ENCODE measurements at regions not wholly inside any gene's neighbourhood (a gene's known extent, or its start where the extent isn't known, plus 50 kb on each side); places are given as distances from the start of the nearest gene placed in this dataset.

DNA sequence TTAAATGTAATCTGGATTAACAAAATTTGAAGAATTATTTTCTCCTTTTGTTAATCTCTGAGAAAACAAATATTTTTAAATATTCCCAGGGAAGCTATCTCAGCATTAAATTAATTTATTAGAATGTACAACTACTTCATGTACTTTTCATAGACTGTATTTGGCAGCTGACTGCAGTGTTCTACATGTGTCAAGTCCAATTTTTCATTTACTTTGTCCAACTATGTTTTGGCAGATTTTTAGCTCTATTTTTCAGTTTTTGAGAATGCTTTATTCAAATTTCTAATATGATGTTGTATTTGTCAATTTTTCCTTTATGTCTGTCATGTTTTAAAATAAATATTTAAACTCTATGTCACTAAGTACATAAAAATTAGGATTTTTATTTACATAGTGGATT is 925.1 kb downstream of the OTOL1 start:
- no peaks in the 10 kb centered on the region for H3K27me3 ChIP-seq (ENCODE audit: control insufficient read depth in 3 of 3, insufficient read depth in 3 of 3, low read length in 3 of 3)
- no peaks in the 10 kb centered on the region for H3K4me1 ChIP-seq (ENCODE audit: control insufficient read depth in 3 of 3, insufficient read depth in 3 of 3, low read length in 3 of 3)
- H3K4me3 ChIP-seq (ENCODE audit: low read length in 3 of 3) = no peak overlapping the region
- H3K36me3 ChIP-seq (ENCODE audit: control insufficient read depth in 3 of 3, insufficient read depth in 3 of 3, low read length in 3 of 3) = no peaks in the 10 kb centered on the region
- H3K27ac ChIP-seq (ENCODE audit: low read depth, low read length) = no peak overlapping the region
- H3K9me3 ChIP-seq (ENCODE audit: control insufficient read depth in 3 of 3, low read length in 3 of 3) = no peaks in the 10 kb centered on the region
- no peak overlapping the region for H3K9ac ChIP-seq (ENCODE audit: low read depth in 1 of 3, low read length in 3 of 3)

DNA sequence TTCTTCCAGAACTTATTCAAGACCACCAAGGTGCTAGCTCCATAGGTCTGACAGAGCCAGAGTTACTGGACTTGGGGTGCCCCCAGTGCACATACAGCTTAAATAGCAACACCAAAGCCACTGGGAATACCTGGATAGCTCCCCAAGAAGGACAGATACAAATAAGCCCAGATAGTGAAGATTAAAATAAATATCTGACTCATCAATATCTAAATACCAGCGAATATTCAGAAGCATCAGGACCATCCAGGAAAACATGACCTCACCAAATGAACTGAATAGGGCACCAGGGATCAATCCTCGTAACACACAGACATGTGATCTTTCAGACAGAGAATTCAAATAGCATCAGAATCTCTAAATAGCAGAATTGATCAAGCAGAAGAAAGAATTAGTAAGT is 931.6 kb downstream of the OTOL1 start:
- no peaks in the 10 kb centered on the region for H3K9me3 ChIP-seq (ENCODE audit: control insufficient read depth in 3 of 3, low read length in 3 of 3)
- H3K27me3 ChIP-seq (ENCODE audit: control insufficient read depth in 3 of 3, insufficient read depth in 3 of 3, low read length in 3 of 3) = no peaks in the 10 kb centered on the region
- no peak overlapping the region for H3K9ac ChIP-seq (ENCODE audit: low read depth in 1 of 3, low read length in 3 of 3)
- H3K4me3 ChIP-seq (ENCODE audit: low read length in 3 of 3) = no peak overlapping the region
- no peak overlapping the region for H3K27ac ChIP-seq (ENCODE audit: low read depth, low read length)
- no peaks in the 10 kb centered on the region for H3K36me3 ChIP-seq (ENCODE audit: control insufficient read depth in 3 of 3, insufficient read depth in 3 of 3, low read length in 3 of 3)
- no peaks in the 10 kb centered on the region for H3K4me1 ChIP-seq (ENCODE audit: control insufficient read depth in 3 of 3, insufficient read depth in 3 of 3, low read length in 3 of 3)

- no peak overlapping the region for H3K4me3 ChIP-seq (ENCODE audit: low read length in 3 of 3)
- H3K9me3 ChIP-seq (ENCODE audit: control insufficient read depth in 3 of 3, low read length in 3 of 3) = no peaks in the 10 kb centered on the region
- no peaks in the 10 kb centered on the region for H3K4me1 ChIP-seq (ENCODE audit: control insufficient read depth in 3 of 3, insufficient read depth in 3 of 3, low read length in 3 of 3)
- H3K36me3 ChIP-seq (ENCODE audit: control insufficient read depth in 3 of 3, insufficient read depth in 3 of 3, low read length in 3 of 3) = no peaks in the 10 kb centered on the region
- H3K27me3 ChIP-seq (ENCODE audit: control insufficient read depth in 3 of 3, insufficient read depth in 3 of 3, low read length in 3 of 3) = no peaks in the 10 kb centered on the region
- H3K27ac ChIP-seq (ENCODE audit: low read depth, low read length) = no peak overlapping the region
- no peak overlapping the region for H3K9ac ChIP-seq (ENCODE audit: low read depth in 1 of 3, low read length in 3 of 3)
Measured at GRCh38 chr3:162435750-162436149, 939.1 kb downstream of the OTOL1 start.

- H3K9me3 ChIP-seq (ENCODE audit: control insufficient read depth in 3 of 3, low read length in 3 of 3) = no peaks in the 10 kb centered on the region
- H3K4me1 ChIP-seq (ENCODE audit: control insufficient read depth in 3 of 3, insufficient read depth in 3 of 3, low read length in 3 of 3) = no peaks in the 10 kb centered on the region
- no peak overlapping the region for H3K27ac ChIP-seq (ENCODE audit: low read depth, low read length)
- H3K4me3 ChIP-seq (ENCODE audit: low read length in 3 of 3) = no peak overlapping the region
- H3K9ac ChIP-seq (ENCODE audit: low read depth in 1 of 3, low read length in 3 of 3) = no peak overlapping the region
- H3K27me3 ChIP-seq (ENCODE audit: control insufficient read depth in 3 of 3, insufficient read depth in 3 of 3, low read length in 3 of 3) = no peaks in the 10 kb centered on the region
- H3K36me3 ChIP-seq (ENCODE audit: control insufficient read depth in 3 of 3, insufficient read depth in 3 of 3, low read length in 3 of 3) = no peaks in the 10 kb centered on the region
Measured at GRCh38 chr3:162436826-162437225, 940.2 kb downstream of the OTOL1 start.

- H3K27me3 ChIP-seq (ENCODE audit: control insufficient read depth in 3 of 3, insufficient read depth in 3 of 3, low read length in 3 of 3) = no peaks in the 10 kb centered on the region
- H3K9ac ChIP-seq (ENCODE audit: low read depth in 1 of 3, low read length in 3 of 3) = no peak overlapping the region
- no peak overlapping the region for H3K4me3 ChIP-seq (ENCODE audit: low read length in 3 of 3)
- no peak overlapping the region for H3K27ac ChIP-seq (ENCODE audit: low read depth, low read length)
- H3K4me1 ChIP-seq (ENCODE audit: control insufficient read depth in 3 of 3, insufficient read depth in 3 of 3, low read length in 3 of 3) = no peaks in the 10 kb centered on the region
- no peaks in the 10 kb centered on the region for H3K36me3 ChIP-seq (ENCODE audit: control insufficient read depth in 3 of 3, insufficient read depth in 3 of 3, low read length in 3 of 3)
- no peaks in the 10 kb centered on the region for H3K9me3 ChIP-seq (ENCODE audit: control insufficient read depth in 3 of 3, low read length in 3 of 3)
Measured at GRCh38 chr3:162437480-162437879, 940.9 kb downstream of the OTOL1 start.

DNA sequence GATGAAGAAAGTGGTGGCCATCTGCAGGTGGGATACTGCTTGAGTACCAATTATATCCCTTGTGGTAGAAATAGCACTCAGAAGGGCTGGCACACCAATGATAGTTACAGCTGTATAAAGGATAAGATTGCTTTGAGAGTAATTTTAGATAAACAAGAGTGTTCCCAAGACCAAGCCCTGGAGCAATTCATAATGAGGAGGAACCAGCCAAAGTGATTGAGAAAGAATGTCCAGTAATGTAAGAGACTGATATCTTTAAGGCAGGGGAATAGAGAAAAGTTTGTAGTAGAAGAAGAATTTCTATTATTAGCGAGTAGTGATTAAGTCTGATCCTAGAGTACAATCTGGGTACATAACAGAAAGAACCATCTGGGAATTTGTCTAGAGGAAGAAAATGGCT is 945.1 kb downstream of the OTOL1 start:
- Histone ChIP-seq H3K27ac (ENCODE audit: low read depth, low read length) (no peak overlapping the region), H3K9me3 (ENCODE audit: control insufficient read depth in 3 of 3, low read length in 3 of 3) (no peaks in the 10 kb centered on the region), H3K36me3 (ENCODE audit: control insufficient read depth in 3 of 3, insufficient read depth in 3 of 3, low read length in 3 of 3) (no peaks in the 10 kb centered on the region), H3K9ac (ENCODE audit: low read depth in 1 of 3, low read length in 3 of 3) (no peak overlapping the region), H3K4me1 (ENCODE audit: control insufficient read depth in 3 of 3, insufficient read depth in 3 of 3, low read length in 3 of 3) (no peaks in the 10 kb centered on the region), H3K4me3 (ENCODE audit: low read length in 3 of 3) (no peak overlapping the region), H3K27me3 (ENCODE audit: control insufficient read depth in 3 of 3, insufficient read depth in 3 of 3, low read length in 3 of 3) (no peaks in the 10 kb centered on the region)

DNA sequence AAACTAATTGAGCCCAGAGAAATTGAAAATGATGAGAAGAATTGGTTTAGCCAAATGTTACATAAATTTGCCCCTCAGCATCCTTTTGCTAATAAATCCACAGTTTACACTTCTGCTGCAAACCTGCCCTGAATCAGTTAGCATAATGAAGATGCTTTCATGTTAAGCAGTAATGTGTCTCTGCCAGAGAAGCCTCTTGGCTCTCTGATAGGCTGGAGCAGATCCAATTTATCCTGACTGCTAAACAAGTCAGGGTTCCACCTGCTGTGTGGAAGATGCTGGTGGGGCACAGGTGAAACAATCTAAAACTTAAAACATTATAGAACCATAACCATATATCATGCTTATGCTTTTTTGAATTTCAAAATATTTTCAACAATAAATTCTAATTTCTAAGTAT is 946.8 kb downstream of the OTOL1 start:
- no peak overlapping the region for H3K27ac ChIP-seq (ENCODE audit: low read depth, low read length)
- no peaks in the 10 kb centered on the region for H3K4me1 ChIP-seq (ENCODE audit: control insufficient read depth in 3 of 3, insufficient read depth in 3 of 3, low read length in 3 of 3)
- no peak overlapping the region for H3K4me3 ChIP-seq (ENCODE audit: low read length in 3 of 3)
- no peaks in the 10 kb centered on the region for H3K27me3 ChIP-seq (ENCODE audit: control insufficient read depth in 3 of 3, insufficient read depth in 3 of 3, low read length in 3 of 3)
- no peaks in the 10 kb centered on the region for H3K9me3 ChIP-seq (ENCODE audit: control insufficient read depth in 3 of 3, low read length in 3 of 3)
- no peak overlapping the region for H3K9ac ChIP-seq (ENCODE audit: low read depth in 1 of 3, low read length in 3 of 3)
- H3K36me3 ChIP-seq (ENCODE audit: control insufficient read depth in 3 of 3, insufficient read depth in 3 of 3, low read length in 3 of 3) = no peaks in the 10 kb centered on the region

- Histone ChIP-seq H3K36me3 (ENCODE audit: control insufficient read depth in 3 of 3, insufficient read depth in 3 of 3, low read length in 3 of 3) (no peaks in the 10 kb centered on the region), H3K4me3 (ENCODE audit: low read length in 3 of 3) (no peak overlapping the region), H3K9ac (ENCODE audit: low read depth in 1 of 3, low read length in 3 of 3) (no peak overlapping the region), H3K9me3 (ENCODE audit: control insufficient read depth in 3 of 3, low read length in 3 of 3) (no peaks in the 10 kb centered on the region), H3K27ac (ENCODE audit: low read depth, low read length) (no peak overlapping the region), H3K27me3 (ENCODE audit: control insufficient read depth in 3 of 3, insufficient read depth in 3 of 3, low read length in 3 of 3) (no peaks in the 10 kb centered on the region), H3K4me1 (ENCODE audit: control insufficient read depth in 3 of 3, insufficient read depth in 3 of 3, low read length in 3 of 3) (no peaks in the 10 kb centered on the region)
Measured at GRCh38 chr3:162468791-162469190, 972.2 kb downstream of the OTOL1 start.

DNA sequence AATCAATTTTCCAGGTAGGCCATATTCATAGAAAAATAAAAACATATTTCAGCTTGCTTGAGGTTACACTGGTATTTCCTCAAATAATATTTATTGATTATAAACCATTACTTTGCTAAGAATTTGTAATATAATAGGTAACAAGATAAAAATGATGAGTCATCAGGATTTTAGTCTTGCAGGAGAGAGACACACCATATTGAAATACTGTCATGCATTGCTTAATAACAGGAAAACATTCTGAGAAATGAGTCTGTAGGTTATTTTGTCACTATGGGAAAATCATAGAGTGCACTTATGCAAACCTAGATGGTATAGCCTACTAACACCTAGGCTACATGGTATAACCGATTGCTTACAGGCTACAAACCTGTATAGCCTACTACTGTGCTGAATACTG is 990.5 kb downstream of the OTOL1 start:
- H3K36me3 ChIP-seq (ENCODE audit: control insufficient read depth in 3 of 3, insufficient read depth in 3 of 3, low read length in 3 of 3) = no peaks in the 10 kb centered on the region
- H3K4me3 ChIP-seq (ENCODE audit: low read length in 3 of 3) = no peak overlapping the region
- no peaks in the 10 kb centered on the region for H3K27me3 ChIP-seq (ENCODE audit: control insufficient read depth in 3 of 3, insufficient read depth in 3 of 3, low read length in 3 of 3)
- H3K27ac ChIP-seq (ENCODE audit: low read depth, low read length) = no peak overlapping the region
- peaks cover 0 to 2% (median 0%) of the 10 kb centered on the region in 3 donors for H3K9me3 ChIP-seq (ENCODE audit: control insufficient read depth in 3 of 3, low read length in 3 of 3)
- H3K9ac ChIP-seq (ENCODE audit: low read depth in 1 of 3, low read length in 3 of 3) = no peak overlapping the region
- H3K4me1 ChIP-seq (ENCODE audit: control insufficient read depth in 3 of 3, insufficient read depth in 3 of 3, low read length in 3 of 3) = no peaks in the 10 kb centered on the region

DNA sequence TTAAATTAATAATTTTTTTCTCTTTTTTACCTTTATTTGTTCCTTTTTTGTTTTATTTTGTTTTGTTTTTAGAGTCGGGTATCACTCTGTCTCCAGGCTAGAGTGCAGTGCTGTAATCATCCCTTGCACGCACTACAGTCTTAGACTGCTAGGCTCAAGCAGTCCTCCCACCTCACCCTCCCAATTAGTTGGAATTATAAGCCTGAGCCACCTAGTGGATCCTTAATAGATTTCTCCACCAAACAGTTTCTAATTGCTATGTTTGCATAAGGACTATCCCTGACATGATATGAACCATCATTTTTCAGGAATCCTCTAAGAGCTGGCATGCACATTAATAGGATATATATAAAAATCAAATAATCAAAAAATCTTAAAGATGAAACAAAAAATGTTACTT is 993.2 kb downstream of the OTOL1 start:
- no peaks in the 10 kb centered on the region for H3K9me3 ChIP-seq (ENCODE audit: control insufficient read depth in 3 of 3, low read length in 3 of 3)
- no peaks in the 10 kb centered on the region for H3K4me1 ChIP-seq (ENCODE audit: control insufficient read depth in 3 of 3, insufficient read depth in 3 of 3, low read length in 3 of 3)
- H3K4me3 ChIP-seq (ENCODE audit: low read length in 3 of 3) = no peak overlapping the region
- H3K9ac ChIP-seq (ENCODE audit: low read depth in 1 of 3, low read length in 3 of 3) = no peak overlapping the region
- H3K27me3 ChIP-seq (ENCODE audit: control insufficient read depth in 3 of 3, insufficient read depth in 3 of 3, low read length in 3 of 3) = no peaks in the 10 kb centered on the region
- H3K36me3 ChIP-seq (ENCODE audit: control insufficient read depth in 3 of 3, insufficient read depth in 3 of 3, low read length in 3 of 3) = no peaks in the 10 kb centered on the region
- no peak overlapping the region for H3K27ac ChIP-seq (ENCODE audit: low read depth, low read length)

DNA sequence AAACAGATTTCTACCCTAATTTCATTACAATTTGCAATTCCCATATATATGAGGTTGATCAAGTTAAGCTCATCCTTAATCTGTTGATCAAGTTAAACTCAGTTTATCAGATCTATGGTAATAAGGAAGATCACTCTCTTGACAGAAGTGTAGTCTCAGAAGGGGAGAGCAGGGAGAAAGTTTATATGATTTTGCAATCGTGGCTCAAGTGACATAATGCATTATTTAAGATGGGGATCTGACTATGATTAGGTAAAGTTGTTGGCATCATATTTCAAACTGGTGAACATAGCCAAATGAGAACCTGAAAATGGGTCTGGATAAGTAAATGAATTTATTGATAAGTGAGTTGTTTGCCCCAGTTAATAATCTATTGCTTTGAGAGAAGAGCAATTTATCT is 995.3 kb downstream of the OTOL1 start:
- no peak overlapping the region for H3K9ac ChIP-seq (ENCODE audit: low read depth in 1 of 3, low read length in 3 of 3)
- no peaks in the 10 kb centered on the region for H3K4me1 ChIP-seq (ENCODE audit: control insufficient read depth in 3 of 3, insufficient read depth in 3 of 3, low read length in 3 of 3)
- H3K27ac ChIP-seq (ENCODE audit: low read depth, low read length) = no peak overlapping the region
- no peaks in the 10 kb centered on the region for H3K36me3 ChIP-seq (ENCODE audit: control insufficient read depth in 3 of 3, insufficient read depth in 3 of 3, low read length in 3 of 3)
- no peaks in the 10 kb centered on the region for H3K27me3 ChIP-seq (ENCODE audit: control insufficient read depth in 3 of 3, insufficient read depth in 3 of 3, low read length in 3 of 3)
- no peak overlapping the region for H3K4me3 ChIP-seq (ENCODE audit: low read length in 3 of 3)
- H3K9me3 ChIP-seq (ENCODE audit: control insufficient read depth in 3 of 3, low read length in 3 of 3) = no peaks in the 10 kb centered on the region

Data from skeletal muscle tissue (tissue), 3 donors.